Gastroesophageal sphincter (tissue), 4 donors: ENCODE measurements at regions not wholly inside any gene's neighbourhood (a gene's known extent, or its start where the extent isn't known, plus 50 kb on each side); places are given as distances from the start of the nearest gene placed in this dataset.
A peak's percentile ranks its signal among the peaks of the same experiment; 100 is the strongest.

Experiments used
- ATAC-seq: fragments of 150-250 bp; one replicate; pipeline ENCODE4 v1.9.1; 2016; ENCODE audit warnings: mild to moderate bottlenecking, moderate library complexity
- H3K27ac ChIP-seq, 4 donors: fragments of 200-600 bp; sonication (generic) in 3 of 4; 1 replicate in 3 of 4; 2 replicates in 1 of 4; pipeline ENCODE4 v1.5.1; 2016 to 2019
- H3K27me3 ChIP-seq: fragments of 200-600 bp; sonication (generic); one replicate; pipeline ENCODE4 v1.5.1; 2019
- H3K36me3 ChIP-seq, 2 donors: fragments of 200-600 bp; sonication (generic); one replicate each; pipeline ENCODE4 v1.5.1; 2019; ENCODE audit warnings: control low read depth in 1 of 2
- H3K4me1 ChIP-seq, 3 donors: fragments of 200-600 bp; sonication (generic); 1 replicate in 2 of 3; 2 replicates in 1 of 3; pipeline ENCODE4 v1.5.1; 2016 to 2019; ENCODE audit warnings: control low read depth in 2 of 3
- H3K4me3 ChIP-seq, 2 donors: fragments of 200-600 bp; sonication (generic); one replicate each; pipeline ENCODE4 v1.5.1; 2019; ENCODE audit warnings: mild to moderate bottlenecking in 1 of 2, moderate library complexity in 1 of 2
- H3K9me3 ChIP-seq, 3 donors: fragments of 200-600 bp; sonication (generic); one replicate each; pipeline ENCODE4 v1.5.1; 2017 to 2019; ENCODE audit warnings: control low read depth in 2 of 3
- CTCF ChIP-seq, 4 experiments: fragments of 200-600 bp in 2 of 4; fragments of 450-650 bp in 2 of 4; sonication (generic) in 1 of 4; IDR thresholded peaks; one replicate each; pipeline ENCODE4 v1.5.1; 2017 to 2019; ENCODE audit warnings: antibody characterized with exemption in 4 of 4, mild to moderate bottlenecking in 2 of 4, moderate library complexity in 2 of 4
- EP300 ChIP-seq: sonication (generic); formaldehyde crosslinking; IDR thresholded peaks from one replicate; pipeline ENCODE4 v1.6.1; 2017; ENCODE audit warnings: antibody characterized with exemption, mild to moderate bottlenecking
- POLR2A ChIP-seq, 2 donors: fragments of 450-650 bp; IDR thresholded peaks; one replicate each; pipeline ENCODE4 v1.6.1; 2017; ENCODE audit warnings: antibody characterized with exemption in 2 of 2, mild to moderate bottlenecking in 2 of 2, moderate library complexity in 1 of 2
- POLR2AphosphoS5 ChIP-seq: sonication (generic); formaldehyde crosslinking; IDR thresholded peaks from one replicate; pipeline ENCODE4 v1.6.1; 2017; ENCODE audit warnings: antibody characterized with exemption
- WGBS, 2 donors: methylation state at CpG; one replicate each; pipeline ENCODE4 v1.1.5; 2018; ENCODE audit warnings: low coverage in 1 of 2; 5-methylcytosine and 5-hydroxymethylcytosine counted together

- no peaks in the 10 kb centered on the region for H3K36me3 ChIP-seq
- 88% methylated on average over 2 of the region's 2 CpGs for WGBS, 2 donors
- no peaks in the 10 kb centered on the region for H3K9me3 ChIP-seq
- H3K27ac ChIP-seq = no peak overlapping the region
- no peak for TF ChIP-seq CTCF (IDR thresholded peaks at IDR 0.05)
- TF ChIP-seq POLR2A (IDR thresholded peaks at IDR 0.05) = no peak
- TF ChIP-seq POLR2AphosphoS5 = no peak
- no peak for TF ChIP-seq EP300
- no peaks in the 10 kb centered on the region for H3K4me1 ChIP-seq
- no peaks in the 10 kb centered on the region for H3K27me3 ChIP-seq
- no peak for ATAC-seq
- no peak overlapping the region for H3K4me3 ChIP-seq
These were observed 142.2 kb upstream of the DTNA start for GRCh38 chr18:34567857-34568256.

GRCh38 chr18:34576622-34577021, 133.5 kb upstream of the DTNA start:
- ATAC-seq = no peak
- peaks cover 0 to 7% (median 0%) of the 10 kb centered on the region in 3 donors for H3K9me3 ChIP-seq
- 100% methylated on average over 1 to 6 of the region's 6 CpGs for WGBS, 2 donors

GRCh38 chr18:34583895-34584294, 126.2 kb upstream of the DTNA start:
- Histone ChIP-seq H3K36me3 (no peaks in the 10 kb centered on the region), H3K4me1 (no peaks in the 10 kb centered on the region), H3K27ac (no peak overlapping the region), H3K4me3 (no peak overlapping the region), H3K27me3 (no peaks in the 10 kb centered on the region), H3K9me3 (peaks cover 0 to 7% (median 0%) of the 10 kb centered on the region in 3 donors)
- ATAC-seq = no peak
- 96 to 100% methylated on average over 1 to 4 of the region's 4 CpGs for WGBS, 2 donors
- no peak for TF ChIP-seq POLR2AphosphoS5
- TF ChIP-seq POLR2A (IDR thresholded peaks at IDR 0.05) = no peak
- TF ChIP-seq EP300 = no peak
- no peak for TF ChIP-seq CTCF (IDR thresholded peaks at IDR 0.05)

More at GRCh38 chr18:34576622-34577021, 133.5 kb upstream of the DTNA start:
- Histone ChIP-seq H3K27ac (no peak overlapping the region), H3K36me3 (no peaks in the 10 kb centered on the region), H3K27me3 (no peaks in the 10 kb centered on the region), H3K4me1 (no peaks in the 10 kb centered on the region), H3K4me3 (no peak overlapping the region)
- TF ChIP-seq POLR2A (IDR thresholded peaks at IDR 0.05) (no peak), POLR2AphosphoS5 (no peak), EP300 (no peak), CTCF (IDR thresholded peaks at IDR 0.05) (no peak)

GRCh38 chr18:34590503-34590902, 119.6 kb upstream of the DTNA start:
- Histone ChIP-seq H3K4me1 (peaks cover 0 to 23% (median 0%) of the 10 kb centered on the region in 3 donors), H3K27me3 (no peaks in the 10 kb centered on the region), H3K4me3 (no peak overlapping the region), H3K27ac (peak overlapping the region in 1 of 4 donors; percentile 7), H3K9me3 (no peaks in the 10 kb centered on the region), H3K36me3 (no peaks in the 10 kb centered on the region)
- TF ChIP-seq POLR2A (IDR thresholded peaks at IDR 0.05) (no peak), CTCF (IDR thresholded peaks at IDR 0.05) (no peak), POLR2AphosphoS5 (no peak), EP300 (no peak)
- WGBS, 2 donors = 36 to 42% methylated on average over 2 of the region's 2 CpGs
- ATAC-seq = no peak

GRCh38 chr18:34591920-34592444, 118.1 kb upstream of the DTNA start:
- 25 to 39% methylated on average over 2 of the region's 2 CpGs for WGBS, 2 donors
- no peaks in the 10 kb centered on the region for H3K27me3 ChIP-seq
- TF ChIP-seq POLR2A (IDR thresholded peaks at IDR 0.05) (no peak), CTCF (IDR thresholded peaks at IDR 0.05) (no peak), POLR2AphosphoS5 (no peak), EP300 (no peak)
- H3K9me3 ChIP-seq = no peaks in the 10 kb centered on the region
- peak overlapping the region; percentile 78 to 99 (median 88) for H3K27ac ChIP-seq
- ATAC-seq = no peak
- no peak overlapping the region for H3K4me3 ChIP-seq
- H3K4me1 ChIP-seq = peaks cover 0 to 37% (median 0%) of the 10 kb centered on the region in 3 donors
- no peaks in the 10 kb centered on the region for H3K36me3 ChIP-seq
